ENCODE measurements at regions not wholly inside any gene's neighbourhood (a gene's known extent, or its start where the extent isn't known, plus 50 kb on each side); places are given as distances from the start of the nearest gene placed in this dataset.

DNA sequence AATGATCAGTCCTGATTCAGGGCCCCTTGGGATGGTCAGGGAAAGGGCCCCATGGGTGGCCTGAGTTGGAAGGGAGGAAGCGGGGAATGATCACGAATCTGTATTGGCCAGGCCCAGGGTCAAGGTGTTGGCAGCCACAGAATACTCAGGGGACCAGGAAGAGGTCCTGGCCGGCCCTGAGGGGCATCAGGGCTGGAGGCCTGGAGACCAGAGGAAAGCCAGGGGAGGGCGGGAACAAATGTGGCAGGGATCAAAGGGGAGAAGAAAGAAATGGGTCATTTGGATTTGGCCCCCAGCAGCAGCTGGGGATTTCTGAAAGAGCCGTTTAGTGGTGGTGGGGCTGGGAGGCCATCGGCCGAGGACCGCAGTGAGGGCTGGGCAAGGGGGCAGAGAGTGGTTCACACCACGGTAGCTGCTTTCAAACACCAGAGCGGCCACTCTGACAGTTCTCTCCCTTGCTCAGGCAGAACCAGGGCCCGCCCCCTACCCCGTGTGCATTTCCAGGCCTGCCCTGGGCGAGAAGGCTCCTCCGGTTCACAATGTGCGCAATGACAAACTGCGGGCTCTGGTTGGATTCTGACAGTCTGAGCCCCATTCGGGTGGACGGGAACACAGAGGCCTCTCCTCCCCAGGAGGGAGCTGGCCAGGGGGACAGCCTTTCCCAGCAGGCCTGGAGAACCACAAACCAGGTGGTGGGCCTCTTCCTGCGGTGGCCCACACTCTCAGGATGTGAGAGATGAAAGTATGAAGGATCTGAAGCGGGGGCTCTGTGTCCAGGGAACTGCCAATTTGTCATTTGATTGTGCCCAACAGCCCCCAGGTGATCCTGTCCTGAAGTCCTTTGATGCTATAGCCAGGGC is 220.3 kb upstream of the IER5L start:
- no peak for DNase-seq (ENCODE audit: low read depth)
- TF ChIP-seq, protein P1, sequence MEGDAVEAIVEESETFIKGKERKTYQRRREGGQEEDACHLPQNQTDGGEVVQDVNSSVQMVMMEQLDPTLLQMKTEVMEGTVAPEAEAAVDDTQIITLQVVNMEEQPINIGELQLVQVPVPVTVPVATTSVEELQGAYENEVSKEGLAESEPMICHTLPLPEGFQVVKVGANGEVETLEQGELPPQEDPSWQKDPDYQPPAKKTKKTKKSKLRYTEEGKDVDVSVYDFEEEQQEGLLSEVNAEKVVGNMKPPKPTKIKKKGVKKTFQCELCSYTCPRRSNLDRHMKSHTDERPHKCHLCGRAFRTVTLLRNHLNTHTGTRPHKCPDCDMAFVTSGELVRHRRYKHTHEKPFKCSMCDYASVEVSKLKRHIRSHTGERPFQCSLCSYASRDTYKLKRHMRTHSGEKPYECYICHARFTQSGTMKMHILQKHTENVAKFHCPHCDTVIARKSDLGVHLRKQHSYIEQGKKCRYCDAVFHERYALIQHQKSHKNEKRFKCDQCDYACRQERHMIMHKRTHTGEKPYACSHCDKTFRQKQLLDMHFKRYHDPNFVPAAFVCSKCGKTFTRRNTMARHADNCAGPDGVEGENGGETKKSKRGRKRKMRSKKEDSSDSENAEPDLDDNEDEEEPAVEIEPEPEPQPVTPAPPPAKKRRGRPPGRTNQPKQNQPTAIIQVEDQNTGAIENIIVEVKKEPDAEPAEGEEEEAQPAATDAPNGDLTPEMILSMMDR (IDR thresholded peaks at IDR 0.05; ENCODE audit: low read length, missing control alignments), result no peak
- no peak overlapping the region for H3K4me3 ChIP-seq (replicated peaks; ENCODE audit: low read depth, low read length)

DNA sequence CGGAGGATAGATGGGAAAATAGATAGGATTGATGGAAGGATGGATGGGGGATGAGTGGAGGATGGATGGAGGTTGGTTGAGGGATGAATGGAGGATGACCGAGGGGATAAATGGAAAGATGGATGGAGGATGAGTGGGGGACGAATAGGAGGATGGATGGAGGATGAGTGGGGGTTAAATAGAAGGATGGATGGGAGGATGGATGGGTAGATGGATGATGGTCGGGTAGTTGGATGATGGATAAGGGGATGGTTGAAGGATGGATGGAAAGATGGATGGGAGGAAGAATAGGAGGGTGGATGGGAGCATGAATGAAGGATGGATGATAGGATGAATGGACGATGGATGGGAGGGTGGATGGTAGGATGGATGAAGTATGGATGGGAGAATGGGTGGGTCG is 219.3 kb upstream of the IER5L start:
- TF ChIP-seq, protein P1 (IDR thresholded peaks at IDR 0.05; ENCODE audit: low read length, missing control alignments), result no peak
- no peak overlapping the region for H3K4me3 ChIP-seq (replicated peaks; ENCODE audit: low read depth, low read length)
- DNase-seq (ENCODE audit: low read depth), result no peak

DNA sequence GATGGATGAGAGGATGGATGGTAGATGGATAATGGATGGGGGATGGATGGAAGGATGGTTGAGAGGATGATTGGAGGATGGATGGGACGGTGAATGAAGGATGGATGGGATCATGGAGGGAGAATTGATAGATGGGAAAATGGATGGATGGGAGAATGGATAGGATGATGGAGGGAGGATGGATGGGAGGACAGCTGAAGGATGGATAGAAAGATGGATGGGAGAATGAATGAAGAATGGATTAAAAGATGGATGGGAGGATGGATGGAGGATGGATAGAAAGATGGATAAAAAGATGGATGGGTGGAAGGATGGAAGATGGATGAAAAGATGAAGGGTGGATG is 218.3 kb upstream of the IER5L start:
- DNase-seq (ENCODE audit: low read depth), result no peak
- H3K4me3 ChIP-seq (replicated peaks; ENCODE audit: low read depth, low read length), result no peak overlapping the region
- TF ChIP-seq, protein P1 (IDR thresholded peaks at IDR 0.05; ENCODE audit: low read length, missing control alignments), result no peak

DNA sequence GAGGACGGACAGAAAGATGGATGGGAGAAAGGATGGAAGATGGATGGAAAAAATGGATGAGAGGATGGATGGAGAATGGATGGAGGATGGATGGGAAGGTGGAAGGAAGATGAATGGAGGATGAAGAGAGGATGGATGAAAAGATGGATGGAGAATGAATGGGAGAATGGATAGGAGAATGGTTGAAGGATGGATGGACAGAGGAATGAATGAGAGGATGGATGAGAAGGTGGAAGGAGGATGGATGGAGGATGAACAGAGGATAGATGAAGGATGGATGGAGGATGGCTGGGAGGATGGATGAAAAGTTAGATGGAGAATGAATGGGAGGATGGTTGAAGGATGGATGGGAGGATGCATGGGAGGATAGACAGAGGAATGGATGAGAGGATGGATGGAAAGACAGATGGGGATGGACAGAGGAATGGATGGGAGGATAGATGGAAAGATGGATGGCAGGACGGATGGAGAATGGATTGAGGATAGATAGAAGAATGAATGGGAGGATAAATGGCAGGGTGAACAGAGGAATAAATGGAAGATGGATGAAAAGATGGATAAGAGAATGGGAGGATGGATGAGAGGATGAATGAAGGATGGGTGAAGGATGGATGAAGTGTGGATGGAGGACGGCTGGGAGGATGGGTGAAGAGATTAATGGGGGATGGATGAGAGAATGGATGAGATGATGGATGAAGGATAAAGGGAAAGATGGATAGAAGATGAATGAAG is 217.7 kb upstream of the IER5L start:
- no peak for DNase-seq (ENCODE audit: low read depth)
- no peak overlapping the region for H3K4me3 ChIP-seq (replicated peaks; ENCODE audit: low read depth, low read length)
- TF ChIP-seq, protein P1 (IDR thresholded peaks at IDR 0.05; ENCODE audit: low read length, missing control alignments), result no peak

DNA sequence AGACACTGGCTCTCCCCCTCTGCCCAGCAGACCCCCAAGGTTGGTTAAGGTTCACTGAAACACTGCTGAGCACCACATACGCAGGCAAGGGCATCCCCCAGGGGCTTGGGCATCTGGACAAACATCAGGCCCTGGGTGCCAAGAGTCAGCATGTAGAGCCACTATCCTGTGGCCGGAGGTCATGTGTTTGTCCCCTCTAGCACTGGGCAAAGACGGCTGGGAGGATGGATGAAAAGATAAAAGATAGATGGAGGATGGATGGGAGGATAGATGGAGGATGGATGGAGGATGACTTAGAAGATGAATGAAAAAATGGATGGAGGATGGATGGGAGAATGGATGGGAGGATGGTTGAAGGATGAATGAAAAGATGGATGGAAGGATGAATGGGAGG is 216.8 kb upstream of the IER5L start:
- TF ChIP-seq, protein P1 (IDR thresholded peaks at IDR 0.05; ENCODE audit: low read length, missing control alignments), result no peak
- H3K4me3 ChIP-seq (replicated peaks; ENCODE audit: low read depth, low read length), result no peak overlapping the region
- DNase-seq (ENCODE audit: low read depth), result no peak

DNA sequence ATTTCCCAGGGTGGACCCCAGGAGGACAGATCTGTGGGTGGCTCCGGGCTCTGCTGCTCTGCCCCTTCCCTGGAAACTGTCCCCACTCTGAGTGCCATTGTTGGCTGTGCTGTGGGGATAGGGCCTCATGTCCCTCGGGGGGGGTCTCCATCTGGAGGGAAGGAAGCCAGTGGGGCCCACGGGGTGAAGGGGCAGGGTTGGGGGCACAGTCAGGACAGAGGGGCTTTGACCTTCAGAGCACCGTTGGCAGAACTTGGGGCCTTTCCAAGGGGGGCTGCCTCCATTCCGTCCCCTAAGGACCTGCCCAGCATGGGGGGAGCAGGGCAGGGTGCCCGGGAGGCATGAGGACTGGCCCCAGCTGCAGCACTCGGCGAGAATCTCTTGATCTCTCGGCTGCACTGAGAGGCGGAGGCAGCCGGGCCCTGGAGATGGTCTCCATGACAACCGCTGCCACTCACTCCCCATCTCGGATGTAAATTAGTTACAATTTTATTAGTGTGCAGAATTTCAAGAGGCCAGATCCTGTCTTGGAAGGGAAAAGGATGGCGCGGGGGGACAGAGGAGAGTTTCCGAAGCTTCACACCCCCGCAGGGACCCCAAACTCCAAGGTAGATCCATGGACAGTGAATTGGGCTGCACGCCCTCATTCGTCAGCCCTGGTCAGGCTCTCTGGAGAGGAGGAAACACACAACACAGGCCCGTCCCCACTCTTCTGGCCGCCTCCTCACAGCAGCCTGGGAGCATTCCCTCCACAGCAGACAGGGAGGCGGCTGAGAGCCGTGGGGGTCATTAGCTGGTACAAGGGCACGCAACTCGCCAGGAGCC is 216.2 kb upstream of the IER5L start:
- H3K4me3 ChIP-seq (replicated peaks; ENCODE audit: low read depth, low read length), result no peak overlapping the region

More for the DNA sequence above, 216.2 kb upstream of the IER5L start:
- TF ChIP-seq, protein P1 (IDR thresholded peaks at IDR 0.05; ENCODE audit: low read length, missing control alignments), result no peak
- no peak for DNase-seq (ENCODE audit: low read depth)
